Liver (tissue), 3 donors: ENCODE measurements at regions not wholly inside any gene's neighbourhood (a gene's known extent, or its start where the extent isn't known, plus 50 kb on each side); places are given as distances from the start of the nearest gene placed in this dataset.

ENCODE experiments used
- RAD21 ChIP-seq, 2 donors: IDR thresholded peaks; 2 replicates each; pipeline ENCODE4 v1.6.1; 2016; ENCODE audit warnings: antibody characterized with exemption in 2 of 2, mild to moderate bottlenecking in 2 of 2
- TF ChIP-seq, protein P1 (sequence below): fragments of 150-350 bp; IDR thresholded peaks from 2 replicates; pipeline ENCODE4 v1.5.1; 2017; ENCODE audit warnings: improper control_type of control experiment, low read depth, low read length; ENCODE audit not compliant: missing input control
- donor health status: healthy.
- donor health status: healthy.

- TF ChIP-seq RAD21 (IDR thresholded peaks at IDR 0.05), result no peak
- TF ChIP-seq, protein P1, sequence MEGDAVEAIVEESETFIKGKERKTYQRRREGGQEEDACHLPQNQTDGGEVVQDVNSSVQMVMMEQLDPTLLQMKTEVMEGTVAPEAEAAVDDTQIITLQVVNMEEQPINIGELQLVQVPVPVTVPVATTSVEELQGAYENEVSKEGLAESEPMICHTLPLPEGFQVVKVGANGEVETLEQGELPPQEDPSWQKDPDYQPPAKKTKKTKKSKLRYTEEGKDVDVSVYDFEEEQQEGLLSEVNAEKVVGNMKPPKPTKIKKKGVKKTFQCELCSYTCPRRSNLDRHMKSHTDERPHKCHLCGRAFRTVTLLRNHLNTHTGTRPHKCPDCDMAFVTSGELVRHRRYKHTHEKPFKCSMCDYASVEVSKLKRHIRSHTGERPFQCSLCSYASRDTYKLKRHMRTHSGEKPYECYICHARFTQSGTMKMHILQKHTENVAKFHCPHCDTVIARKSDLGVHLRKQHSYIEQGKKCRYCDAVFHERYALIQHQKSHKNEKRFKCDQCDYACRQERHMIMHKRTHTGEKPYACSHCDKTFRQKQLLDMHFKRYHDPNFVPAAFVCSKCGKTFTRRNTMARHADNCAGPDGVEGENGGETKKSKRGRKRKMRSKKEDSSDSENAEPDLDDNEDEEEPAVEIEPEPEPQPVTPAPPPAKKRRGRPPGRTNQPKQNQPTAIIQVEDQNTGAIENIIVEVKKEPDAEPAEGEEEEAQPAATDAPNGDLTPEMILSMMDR, result no peak
Measured at GRCh38 chr2:221649051-221649775, 77.1 kb upstream of the EPHA4 start.
